ENCODE measurements at regions not wholly inside any gene's neighbourhood (a gene's known extent, or its start where the extent isn't known, plus 50 kb on each side); places are given as distances from the start of the nearest gene placed in this dataset.

DNA sequence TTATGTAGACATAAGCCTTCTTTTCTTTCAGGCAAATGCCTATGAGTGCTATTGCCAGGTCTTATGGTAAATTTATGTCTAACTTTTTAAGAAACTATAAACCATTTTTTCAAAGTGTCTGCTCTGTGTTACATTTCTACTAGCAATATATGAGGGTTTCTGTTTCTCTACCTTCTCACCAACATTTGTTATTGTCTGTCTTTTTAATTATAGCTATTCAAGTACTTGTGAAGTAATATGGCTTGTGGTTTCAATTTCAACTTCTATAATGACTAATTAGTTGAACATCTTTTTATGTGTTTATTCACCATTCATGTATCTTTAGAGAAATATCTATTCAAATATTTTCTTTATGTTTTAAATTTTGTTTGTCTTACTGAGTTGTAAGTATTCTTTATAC lies 213.1 kb upstream of the MC4R start:
- H3K4me1 ChIP-seq = no peaks in the 10 kb centered on the region
- no peak overlapping the region for H3K27ac ChIP-seq
- H3K27me3 ChIP-seq = no peaks in the 10 kb centered on the region
- H3K9me3 ChIP-seq (replicated peaks) = no peaks in the 10 kb centered on the region
- no peaks in the 10 kb centered on the region for H3K36me3 ChIP-seq
- no peak for DNase-seq
- no peak overlapping the region for H3K4me3 ChIP-seq

DNA sequence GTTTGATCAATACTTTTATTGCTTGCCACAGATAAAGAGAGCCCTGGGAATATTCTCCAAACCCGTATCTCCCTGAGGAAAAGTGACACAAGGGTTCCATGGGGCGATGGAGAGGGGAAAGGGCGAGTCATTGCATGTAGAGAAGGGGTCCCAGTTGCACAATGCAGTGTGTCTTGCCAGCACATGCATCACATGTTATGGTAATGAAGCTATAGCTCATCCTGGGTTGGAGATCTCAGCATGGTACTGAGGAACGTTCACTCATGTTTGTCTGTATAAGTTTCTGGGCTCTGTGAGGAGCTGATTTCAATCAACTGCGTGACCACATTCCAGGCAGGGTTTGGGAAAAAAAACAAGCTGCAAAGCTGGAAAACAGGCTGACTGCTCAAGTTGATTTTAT lies 220.7 kb upstream of the MC4R start:
- Histone ChIP-seq H3K36me3 (no peaks in the 10 kb centered on the region), H3K4me3 (no peak overlapping the region), H3K4me1 (no peaks in the 10 kb centered on the region), H3K27ac (no peak overlapping the region), H3K9me3 (replicated peaks) (no peaks in the 10 kb centered on the region), H3K27me3 (no peaks in the 10 kb centered on the region)
- no peak for DNase-seq

DNA sequence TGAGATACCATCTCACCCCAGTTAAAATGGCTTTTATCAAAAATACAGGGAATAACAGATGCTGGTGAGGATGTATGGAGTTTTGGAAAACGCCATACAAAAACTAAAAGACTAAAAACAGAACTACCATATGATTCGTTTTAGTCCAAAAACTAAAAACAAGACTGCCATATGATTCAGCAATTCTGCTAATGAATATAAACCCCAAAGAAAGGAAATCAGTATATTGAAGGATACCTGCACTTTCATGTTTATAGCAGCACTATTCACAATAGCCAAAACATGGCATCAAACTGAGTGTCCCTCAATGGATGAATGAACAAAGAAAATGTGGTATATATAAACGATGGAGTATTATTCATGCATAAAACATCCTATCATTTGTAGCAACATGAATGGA lies 224.4 kb upstream of the MC4R start:
- H3K9me3 ChIP-seq (replicated peaks) = no peaks in the 10 kb centered on the region
- H3K4me3 ChIP-seq = no peak overlapping the region
- no peaks in the 10 kb centered on the region for H3K4me1 ChIP-seq
- H3K27me3 ChIP-seq = no peaks in the 10 kb centered on the region
- no peak overlapping the region for H3K27ac ChIP-seq
- no peak for DNase-seq
- H3K36me3 ChIP-seq = no peaks in the 10 kb centered on the region

DNA sequence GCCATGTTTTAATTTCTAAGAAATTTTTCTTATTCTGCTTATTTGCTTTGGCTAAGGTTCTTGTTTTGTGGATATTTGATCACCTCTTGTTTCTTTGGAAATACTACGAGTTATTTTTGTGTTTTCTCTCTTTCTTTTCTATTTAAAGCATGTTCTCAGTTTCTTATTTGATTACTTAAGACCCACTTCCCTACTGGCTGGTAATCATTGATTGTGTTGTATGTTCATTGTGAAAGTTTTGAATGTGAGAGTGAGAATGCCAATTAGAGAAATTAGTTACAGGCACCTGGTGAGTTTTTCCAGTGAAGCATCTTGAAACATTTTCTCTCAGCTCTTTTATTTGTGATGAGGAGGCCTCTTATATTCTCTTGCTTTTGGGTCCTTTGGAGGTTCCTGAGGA lies 226.7 kb upstream of the MC4R start:
- Histone ChIP-seq H3K9me3 (replicated peaks) (no peaks in the 10 kb centered on the region), H3K4me3 (no peak overlapping the region), H3K27me3 (no peaks in the 10 kb centered on the region), H3K4me1 (no peaks in the 10 kb centered on the region), H3K36me3 (no peaks in the 10 kb centered on the region), H3K27ac (no peak overlapping the region)
- no peak for DNase-seq

DNA sequence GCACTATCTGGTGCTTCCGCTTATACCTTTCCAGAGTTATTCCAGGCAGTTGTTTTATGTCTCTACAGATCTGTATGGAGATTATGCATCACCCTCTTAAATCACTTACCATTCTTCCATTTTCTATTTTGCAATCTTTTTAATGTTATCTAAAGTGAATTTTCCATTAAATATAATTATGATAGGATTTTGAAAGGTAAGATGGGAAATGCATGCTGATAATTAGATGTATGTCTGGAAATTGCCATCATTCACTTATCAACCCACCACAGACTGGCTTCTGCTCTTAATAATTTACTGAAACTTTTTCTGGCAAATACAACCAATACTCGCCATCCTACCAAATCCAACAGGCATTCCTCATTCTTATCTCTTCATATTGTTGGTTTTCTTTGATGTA lies 227.4 kb upstream of the MC4R start:
- DNase-seq = no peak
- Histone ChIP-seq H3K4me1 (no peaks in the 10 kb centered on the region), H3K27me3 (no peaks in the 10 kb centered on the region), H3K36me3 (no peaks in the 10 kb centered on the region), H3K4me3 (no peak overlapping the region), H3K27ac (no peak overlapping the region), H3K9me3 (replicated peaks) (no peaks in the 10 kb centered on the region)

DNA sequence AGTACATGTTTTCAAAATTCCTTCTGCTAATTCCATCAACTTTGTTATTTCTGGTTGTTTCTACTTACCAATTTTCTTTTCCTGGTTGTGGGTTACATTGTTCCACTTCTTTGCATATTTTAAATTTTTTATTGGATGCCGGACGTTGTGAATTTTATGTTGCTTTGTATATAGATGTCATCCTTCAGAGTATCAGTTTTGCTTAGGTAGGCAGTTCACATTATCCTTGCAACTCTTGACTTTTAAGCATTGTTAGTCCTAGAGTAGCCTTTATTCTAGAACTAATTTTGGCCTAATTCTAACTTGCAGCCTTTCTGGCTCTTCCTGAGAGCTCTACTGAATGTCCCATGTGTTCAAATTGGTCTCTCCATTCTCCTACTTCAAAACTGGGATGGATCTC lies 228.7 kb upstream of the MC4R start:
- H3K27ac ChIP-seq = no peak overlapping the region
- no peaks in the 10 kb centered on the region for H3K9me3 ChIP-seq (replicated peaks)
- H3K4me1 ChIP-seq = no peaks in the 10 kb centered on the region
- no peak for DNase-seq
- no peak overlapping the region for H3K4me3 ChIP-seq
- H3K27me3 ChIP-seq = no peaks in the 10 kb centered on the region
- no peaks in the 10 kb centered on the region for H3K36me3 ChIP-seq

DNA sequence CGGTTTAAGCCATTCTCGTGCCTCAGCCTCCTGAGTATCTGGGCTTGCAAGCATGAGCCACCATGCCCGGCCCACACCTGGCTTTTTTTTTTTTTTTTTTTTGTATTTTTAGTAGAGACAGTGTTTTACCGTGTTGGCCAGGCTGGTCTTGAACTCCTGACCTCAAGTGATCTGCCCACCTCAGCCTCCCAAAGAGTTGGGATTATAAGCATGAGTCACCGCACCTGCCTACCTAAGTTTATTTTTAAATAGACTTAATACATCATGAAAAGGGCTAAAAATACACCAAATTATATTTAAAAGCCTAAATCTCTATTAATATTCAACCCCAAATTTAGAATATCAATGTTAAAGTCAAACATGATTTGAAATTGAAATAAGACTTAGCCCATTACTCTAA lies 250.8 kb upstream of the MC4R start:
- Histone ChIP-seq H3K27me3 (no peaks in the 10 kb centered on the region), H3K4me3 (no peak overlapping the region), H3K9me3 (replicated peaks) (no peaks in the 10 kb centered on the region), H3K4me1 (no peaks in the 10 kb centered on the region), H3K36me3 (no peaks in the 10 kb centered on the region), H3K27ac (no peak overlapping the region)
- no peak for DNase-seq

DNA sequence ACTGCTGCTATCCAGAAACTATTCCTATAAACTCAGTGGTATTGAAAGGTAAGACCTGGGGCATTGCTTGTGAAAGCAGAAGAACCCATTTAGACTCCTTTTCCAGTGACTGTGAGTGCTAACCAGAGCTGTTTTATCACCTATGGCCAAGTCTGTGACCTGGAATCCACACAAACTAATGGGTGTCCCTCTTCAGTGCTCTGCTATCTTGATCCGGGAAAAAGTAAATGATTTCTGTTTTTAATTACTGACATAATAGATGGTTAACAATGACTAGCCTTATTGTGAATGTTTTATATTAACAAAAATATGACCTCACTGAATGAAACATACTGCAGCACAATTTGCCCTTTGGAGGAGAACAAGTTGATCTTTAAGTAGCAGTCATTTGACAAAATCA lies 251.6 kb upstream of the MC4R start:
- Histone ChIP-seq H3K9me3 (replicated peaks) (no peaks in the 10 kb centered on the region), H3K4me1 (no peaks in the 10 kb centered on the region), H3K27me3 (no peaks in the 10 kb centered on the region), H3K27ac (no peak overlapping the region), H3K4me3 (no peak overlapping the region), H3K36me3 (no peaks in the 10 kb centered on the region)
- no peak for DNase-seq

DNA sequence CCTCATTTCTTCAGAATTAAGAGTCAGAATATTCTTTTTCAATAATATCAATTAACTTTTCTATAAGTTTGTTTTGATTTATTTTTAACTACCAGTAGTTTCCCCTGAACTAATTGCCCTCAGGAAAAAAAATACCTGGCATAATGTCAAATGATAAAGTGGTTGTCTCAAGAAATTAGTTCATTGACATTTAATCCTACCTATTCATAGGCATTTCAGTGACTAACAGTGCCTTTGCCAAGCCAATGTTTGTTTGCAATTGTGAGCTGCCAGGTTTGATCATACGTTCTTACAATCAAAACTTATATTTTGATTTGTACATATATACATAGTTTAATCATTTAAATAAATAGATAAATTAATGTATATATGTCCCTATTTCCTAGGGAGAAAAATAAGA lies 267.3 kb upstream of the MC4R start:
- no peaks in the 10 kb centered on the region for H3K9me3 ChIP-seq (replicated peaks)
- no peaks in the 10 kb centered on the region for H3K4me1 ChIP-seq
- H3K27me3 ChIP-seq = no peaks in the 10 kb centered on the region
- no peaks in the 10 kb centered on the region for H3K36me3 ChIP-seq
- no peak for DNase-seq
- no peak overlapping the region for H3K27ac ChIP-seq
- H3K4me3 ChIP-seq = no peak overlapping the region

DNA sequence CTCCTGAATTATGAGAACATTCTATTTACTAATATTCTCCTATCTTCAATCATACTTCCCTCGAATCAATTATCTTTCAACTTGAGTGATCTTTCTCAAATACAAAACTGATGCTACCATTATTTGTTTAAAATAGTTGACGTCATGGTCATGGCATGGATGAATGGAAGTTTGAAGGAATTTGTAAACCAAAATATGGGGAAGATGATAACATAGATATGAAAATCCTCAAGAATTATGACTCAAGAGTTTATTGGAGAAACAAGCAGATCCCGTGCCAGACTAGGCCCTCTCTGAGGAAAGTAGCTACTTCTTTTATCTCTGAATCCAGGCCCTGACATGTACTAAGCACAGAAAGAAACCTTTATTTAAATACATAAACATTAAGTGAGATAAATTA lies 270.4 kb upstream of the MC4R start:
- no peak overlapping the region for H3K4me3 ChIP-seq
- H3K9me3 ChIP-seq (replicated peaks) = no peaks in the 10 kb centered on the region
- no peaks in the 10 kb centered on the region for H3K27me3 ChIP-seq
- no peak for DNase-seq
- H3K4me1 ChIP-seq = no peaks in the 10 kb centered on the region
- no peaks in the 10 kb centered on the region for H3K36me3 ChIP-seq
- H3K27ac ChIP-seq = no peak overlapping the region

DNA sequence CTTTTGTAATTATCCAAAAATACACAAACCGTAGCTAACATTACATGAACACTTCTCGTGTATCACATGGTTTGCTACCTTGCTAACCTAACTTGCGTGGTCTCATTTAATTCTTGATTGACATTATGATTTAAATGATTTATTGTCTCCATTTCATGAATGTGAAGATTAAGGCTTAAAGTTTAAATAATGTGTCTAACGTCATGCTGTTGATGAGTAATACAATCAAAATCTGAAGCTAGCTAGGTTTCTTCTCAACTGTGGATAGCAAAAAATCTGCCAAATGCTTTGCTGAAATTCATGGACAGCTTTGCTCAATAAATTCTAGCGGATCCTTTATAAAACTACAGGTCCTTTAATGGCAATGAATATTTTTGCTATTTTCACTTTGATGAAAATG lies 274.1 kb upstream of the MC4R start:
- Histone ChIP-seq H3K27ac (no peak overlapping the region), H3K4me3 (no peak overlapping the region), H3K4me1 (no peaks in the 10 kb centered on the region), H3K9me3 (replicated peaks) (no peaks in the 10 kb centered on the region), H3K27me3 (no peaks in the 10 kb centered on the region), H3K36me3 (no peaks in the 10 kb centered on the region)
- no peak for DNase-seq

DNA sequence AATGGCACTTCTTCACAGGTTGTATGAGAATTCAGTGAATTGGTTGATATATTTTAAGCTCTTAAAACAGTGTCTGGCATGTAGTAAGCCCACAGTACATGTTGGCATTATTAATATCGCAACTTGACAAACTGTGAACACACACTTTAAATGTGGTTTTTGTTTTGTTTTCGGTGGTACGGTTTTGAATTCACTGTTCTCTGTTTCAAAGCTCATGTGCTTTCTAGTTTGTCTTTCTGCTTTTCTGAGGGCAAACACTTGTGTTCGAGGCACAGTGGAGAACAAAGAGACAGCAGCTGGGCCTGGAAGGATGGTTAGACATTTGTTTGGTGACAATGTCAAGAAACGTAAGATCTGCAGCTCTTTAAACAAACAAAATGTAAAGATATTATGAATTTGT lies 276.5 kb upstream of the MC4R start:
- DNase-seq = no peak
- no peak overlapping the region for H3K27ac ChIP-seq
- H3K9me3 ChIP-seq (replicated peaks) = no peaks in the 10 kb centered on the region
- H3K4me3 ChIP-seq = no peak overlapping the region
- no peaks in the 10 kb centered on the region for H3K27me3 ChIP-seq
- H3K4me1 ChIP-seq = no peaks in the 10 kb centered on the region
- H3K36me3 ChIP-seq = no peaks in the 10 kb centered on the region

DNA sequence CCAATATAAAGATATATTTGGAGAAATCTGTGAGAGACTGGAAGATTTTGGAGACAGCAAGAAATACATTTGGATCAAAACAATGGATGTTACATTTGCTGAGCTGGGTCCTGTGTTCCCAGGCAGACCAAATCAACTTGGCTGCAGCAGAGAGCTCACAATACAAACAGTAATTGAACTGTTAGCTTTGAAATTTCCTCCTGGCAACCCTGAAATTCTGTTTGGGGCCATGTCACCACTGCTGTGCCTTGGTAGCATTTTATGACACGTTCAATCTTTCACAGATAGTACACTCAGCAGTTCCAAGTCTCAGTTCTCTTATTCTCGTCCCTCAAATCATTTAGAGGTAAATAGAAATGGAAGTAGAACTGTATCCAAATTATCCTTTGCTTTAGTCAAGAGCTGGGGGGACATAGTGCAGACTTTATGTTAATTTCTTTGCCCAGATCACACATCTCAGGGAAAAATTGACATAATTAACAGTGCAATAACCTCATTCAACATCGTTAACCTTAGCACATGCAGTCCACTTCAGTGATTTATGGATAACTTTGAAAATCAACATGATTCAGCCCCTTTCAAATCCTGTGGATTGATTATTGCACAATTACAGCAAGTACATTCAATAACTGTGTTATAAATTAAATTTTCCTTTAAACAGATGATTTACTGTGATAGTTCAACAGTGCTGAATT lies 277.4 kb upstream of the MC4R start:
- Histone ChIP-seq H3K4me1 (no peaks in the 10 kb centered on the region), H3K9me3 (replicated peaks) (no peaks in the 10 kb centered on the region), H3K4me3 (no peak overlapping the region), H3K27ac (no peak overlapping the region), H3K27me3 (no peaks in the 10 kb centered on the region), H3K36me3 (no peaks in the 10 kb centered on the region)
- DNase-seq = no peak

DNA sequence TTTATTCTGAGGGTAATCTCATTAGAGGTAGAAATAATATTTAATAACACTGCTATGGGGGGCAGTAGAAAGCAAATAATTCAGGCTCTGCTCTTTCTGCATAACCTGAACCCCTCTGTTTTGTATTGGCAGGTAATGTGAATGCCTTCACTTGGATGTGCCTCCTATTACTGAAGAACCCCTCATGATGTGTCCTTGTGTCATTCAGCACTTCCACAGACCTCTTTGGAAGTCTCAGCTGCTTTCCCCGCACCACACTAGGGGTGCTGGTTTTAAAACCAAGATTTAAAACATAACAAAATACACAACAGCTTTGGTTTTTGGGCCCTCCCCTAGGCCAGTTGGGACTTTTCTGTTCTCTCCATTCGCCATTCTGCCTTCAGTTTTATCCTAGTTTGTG lies 281.7 kb upstream of the MC4R start:
- H3K9me3 ChIP-seq (replicated peaks) = no peaks in the 10 kb centered on the region
- no peak overlapping the region for H3K4me3 ChIP-seq
- H3K27me3 ChIP-seq = no peaks in the 10 kb centered on the region
- no peaks in the 10 kb centered on the region for H3K4me1 ChIP-seq
- DNase-seq = no peak
- no peak overlapping the region for H3K27ac ChIP-seq
- no peaks in the 10 kb centered on the region for H3K36me3 ChIP-seq

DNA sequence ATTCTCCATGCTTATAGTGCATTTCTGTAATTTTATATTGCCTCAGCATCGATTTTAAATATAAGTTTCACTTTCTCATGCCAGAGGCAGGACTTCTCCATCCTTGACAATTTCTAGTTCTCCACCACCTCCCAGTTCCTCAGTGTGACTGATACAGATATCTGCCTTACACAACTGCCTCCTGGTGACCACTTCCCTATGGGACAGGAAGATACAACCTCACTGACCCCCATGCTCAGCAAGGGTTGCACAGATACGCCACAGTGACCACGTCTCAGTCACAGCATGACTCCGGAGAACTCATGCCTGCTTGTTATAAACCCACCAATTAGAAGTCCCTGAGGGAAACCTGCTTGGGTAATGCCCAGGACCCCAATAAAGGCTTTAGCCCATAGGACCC lies 284.0 kb upstream of the MC4R start:
- no peaks in the 10 kb centered on the region for H3K9me3 ChIP-seq (replicated peaks)
- H3K4me3 ChIP-seq = no peak overlapping the region
- no peak for DNase-seq

DNA sequence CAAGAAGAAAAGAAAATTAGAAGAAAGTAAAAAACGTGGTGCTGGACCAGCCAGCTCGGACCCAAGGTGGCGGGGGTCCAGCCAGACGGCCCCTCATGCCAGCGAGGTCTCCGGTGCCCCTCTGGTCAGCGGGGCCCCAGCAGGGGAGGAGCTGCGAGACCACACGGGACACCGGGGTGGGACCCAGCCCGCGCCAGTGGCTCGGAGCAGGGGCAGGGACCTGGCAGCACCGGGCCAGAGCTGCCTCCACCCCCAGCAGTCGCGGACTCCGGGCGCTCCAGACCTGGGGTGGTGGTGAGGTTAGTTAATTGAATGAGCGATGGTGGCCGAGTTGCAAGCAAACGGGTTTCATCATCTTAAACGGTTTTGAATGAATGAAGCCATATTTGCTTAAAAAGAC lies 289.9 kb upstream of the MC4R start:
- Histone ChIP-seq H3K4me3 (no peak overlapping the region), H3K27me3 (no peaks in the 10 kb centered on the region), H3K4me1 (no peaks in the 10 kb centered on the region), H3K36me3 (no peaks in the 10 kb centered on the region), H3K9me3 (replicated peaks) (no peaks in the 10 kb centered on the region), H3K27ac (no peak overlapping the region)
- no peak for DNase-seq

More for the DNA sequence above, 284.0 kb upstream of the MC4R start:
- no peaks in the 10 kb centered on the region for H3K27me3 ChIP-seq
- no peaks in the 10 kb centered on the region for H3K36me3 ChIP-seq
- no peak overlapping the region for H3K27ac ChIP-seq
- H3K4me1 ChIP-seq = no peaks in the 10 kb centered on the region
